Mesothelial cell of epicardium (in vitro differentiated cells): ENCODE measurements at regions not wholly inside any gene's neighbourhood (a gene's known extent, or its start where the extent isn't known, plus 50 kb on each side); places are given as distances from the start of the nearest gene placed in this dataset.

Experiments used
- DNase-seq, 2 experiments: peaks; one replicate each; pipeline ENCODE4 v3.0.0; 2021; ENCODE audit warnings: low spot score in 2 of 2; ENCODE audit not compliant: unreplicated experiment in 2 of 2
- H3K27ac Mint-ChIP-seq: 2 replicates; pipeline ENCODE4 v1.8.0; 2021; ENCODE audit warnings: mixed read lengths
- H3K27me3 Mint-ChIP-seq: 2 replicates; pipeline ENCODE4 v1.8.0; 2021; ENCODE audit warnings: low read depth, mixed read lengths
- H3K36me3 Mint-ChIP-seq: 2 replicates; pipeline ENCODE4 v1.8.0; 2021; ENCODE audit warnings: mixed read lengths
- H3K4me1 Mint-ChIP-seq: 2 replicates; pipeline ENCODE4 v1.8.0; 2021; ENCODE audit warnings: mixed read lengths
- H3K4me3 Mint-ChIP-seq: 2 replicates; pipeline ENCODE4 v1.8.0; 2021; ENCODE audit warnings: mild to moderate bottlenecking, moderate library complexity, mixed read lengths
- H3K9me3 Mint-ChIP-seq: 2 replicates; pipeline ENCODE4 v1.8.0; 2021; ENCODE audit warnings: mixed read lengths
- TF ChIP-seq, protein P1 (sequence below): fragments of 200-600 bp; sonication (generic); IDR thresholded peaks from one replicate; pipeline ENCODE4 v1.5.0; 2021; ENCODE audit warnings: antibody characterized with exemption; ENCODE audit not compliant: unreplicated experiment

DNA sequence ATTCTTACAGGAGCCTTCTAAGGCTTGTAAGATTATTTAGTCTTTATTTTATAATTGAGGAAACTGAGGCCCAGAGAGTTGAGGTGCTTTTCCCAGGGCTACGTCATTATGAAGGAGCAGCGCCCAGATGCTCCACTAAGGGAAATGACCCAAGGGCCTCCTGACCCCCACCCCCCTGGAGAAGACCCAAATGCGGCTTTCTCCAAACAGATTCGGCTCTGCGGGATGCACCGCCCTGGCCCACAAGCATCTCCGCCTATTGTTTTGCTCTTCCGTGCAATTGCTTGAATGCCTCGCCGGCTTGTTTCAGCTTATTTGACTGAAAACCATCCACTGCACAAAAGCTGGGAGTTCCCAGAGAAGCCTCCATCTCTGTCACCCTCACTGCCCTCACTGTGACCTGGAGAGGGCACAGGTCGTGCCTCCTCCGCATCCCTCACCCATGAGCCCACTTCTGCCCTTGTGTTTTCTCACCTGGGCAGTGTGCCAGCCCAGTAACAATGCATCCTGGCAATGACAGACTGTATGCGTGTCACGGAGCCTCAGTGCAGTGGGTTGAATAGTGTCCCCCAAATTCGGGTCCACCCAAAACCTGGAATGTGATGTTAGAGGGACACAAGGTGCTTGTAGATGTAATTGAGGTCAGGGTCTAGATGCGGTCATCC is 790.2 kb downstream of the TBC1D22A start:
- H3K27ac Mint-ChIP-seq: no peak overlapping the region
- no peaks in the 10 kb centered on the region for H3K27me3 Mint-ChIP-seq
- H3K9me3 Mint-ChIP-seq: peaks cover 65% of the 10 kb centered on the region
- H3K4me3 Mint-ChIP-seq: no peak overlapping the region
- TF ChIP-seq, protein P1, sequence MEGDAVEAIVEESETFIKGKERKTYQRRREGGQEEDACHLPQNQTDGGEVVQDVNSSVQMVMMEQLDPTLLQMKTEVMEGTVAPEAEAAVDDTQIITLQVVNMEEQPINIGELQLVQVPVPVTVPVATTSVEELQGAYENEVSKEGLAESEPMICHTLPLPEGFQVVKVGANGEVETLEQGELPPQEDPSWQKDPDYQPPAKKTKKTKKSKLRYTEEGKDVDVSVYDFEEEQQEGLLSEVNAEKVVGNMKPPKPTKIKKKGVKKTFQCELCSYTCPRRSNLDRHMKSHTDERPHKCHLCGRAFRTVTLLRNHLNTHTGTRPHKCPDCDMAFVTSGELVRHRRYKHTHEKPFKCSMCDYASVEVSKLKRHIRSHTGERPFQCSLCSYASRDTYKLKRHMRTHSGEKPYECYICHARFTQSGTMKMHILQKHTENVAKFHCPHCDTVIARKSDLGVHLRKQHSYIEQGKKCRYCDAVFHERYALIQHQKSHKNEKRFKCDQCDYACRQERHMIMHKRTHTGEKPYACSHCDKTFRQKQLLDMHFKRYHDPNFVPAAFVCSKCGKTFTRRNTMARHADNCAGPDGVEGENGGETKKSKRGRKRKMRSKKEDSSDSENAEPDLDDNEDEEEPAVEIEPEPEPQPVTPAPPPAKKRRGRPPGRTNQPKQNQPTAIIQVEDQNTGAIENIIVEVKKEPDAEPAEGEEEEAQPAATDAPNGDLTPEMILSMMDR: no peak
- no peaks in the 10 kb centered on the region for H3K4me1 Mint-ChIP-seq
- H3K36me3 Mint-ChIP-seq: peaks cover 3% of the 10 kb centered on the region
- DNase-seq: no peak

DNA sequence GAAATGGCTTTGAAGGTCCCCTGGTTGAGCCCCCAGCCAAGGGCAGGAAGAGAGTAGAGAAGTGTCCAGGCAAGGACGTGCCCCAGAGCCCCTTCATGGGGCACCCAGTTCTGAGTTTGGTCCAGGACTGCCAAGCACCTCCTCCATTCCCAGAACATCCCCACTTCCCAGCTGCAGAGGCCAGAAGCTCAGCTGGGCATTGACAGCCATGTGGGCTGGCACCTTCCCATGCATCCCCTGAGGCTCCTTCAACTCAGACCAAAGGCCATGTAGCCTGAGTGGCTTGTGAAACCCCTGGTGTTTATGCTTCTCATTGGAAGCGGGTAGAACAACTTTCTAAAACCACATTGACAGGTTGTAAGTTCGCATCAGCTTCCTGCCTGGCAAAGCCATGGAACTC is 789.6 kb downstream of the TBC1D22A start:
- peaks cover 3% of the 10 kb centered on the region for H3K36me3 Mint-ChIP-seq
- no peak for DNase-seq
- peaks cover 65% of the 10 kb centered on the region for H3K9me3 Mint-ChIP-seq
- H3K4me1 Mint-ChIP-seq: no peaks in the 10 kb centered on the region
- H3K27ac Mint-ChIP-seq: no peak overlapping the region
- TF ChIP-seq, protein P1: no peak
- no peak overlapping the region for H3K4me3 Mint-ChIP-seq
- H3K27me3 Mint-ChIP-seq: no peaks in the 10 kb centered on the region

DNA sequence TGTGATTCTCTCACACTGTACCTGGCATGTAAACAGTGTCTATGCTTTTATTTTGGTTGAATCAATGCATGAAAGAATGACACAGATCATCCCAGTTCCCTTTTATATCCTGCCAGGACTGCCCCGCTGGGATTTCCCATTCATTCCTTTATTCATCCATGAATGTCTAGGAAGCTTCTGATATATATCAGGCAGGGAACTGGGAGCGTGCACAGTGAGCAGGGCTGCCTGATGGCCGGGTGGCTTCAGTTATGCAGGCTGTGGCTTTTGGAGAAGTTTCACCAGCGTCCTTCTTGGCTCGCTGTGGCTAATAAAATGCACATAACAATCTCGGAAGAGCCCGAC is 789.0 kb downstream of the TBC1D22A start:
- H3K36me3 Mint-ChIP-seq: peaks cover 3% of the 10 kb centered on the region
- no peaks in the 10 kb centered on the region for H3K4me1 Mint-ChIP-seq
- peaks cover 62% of the 10 kb centered on the region for H3K9me3 Mint-ChIP-seq
- H3K4me3 Mint-ChIP-seq: no peak overlapping the region
- TF ChIP-seq, protein P1: no peak
- H3K27ac Mint-ChIP-seq: no peak overlapping the region
- H3K27me3 Mint-ChIP-seq: no peaks in the 10 kb centered on the region
- DNase-seq: no peak

DNA sequence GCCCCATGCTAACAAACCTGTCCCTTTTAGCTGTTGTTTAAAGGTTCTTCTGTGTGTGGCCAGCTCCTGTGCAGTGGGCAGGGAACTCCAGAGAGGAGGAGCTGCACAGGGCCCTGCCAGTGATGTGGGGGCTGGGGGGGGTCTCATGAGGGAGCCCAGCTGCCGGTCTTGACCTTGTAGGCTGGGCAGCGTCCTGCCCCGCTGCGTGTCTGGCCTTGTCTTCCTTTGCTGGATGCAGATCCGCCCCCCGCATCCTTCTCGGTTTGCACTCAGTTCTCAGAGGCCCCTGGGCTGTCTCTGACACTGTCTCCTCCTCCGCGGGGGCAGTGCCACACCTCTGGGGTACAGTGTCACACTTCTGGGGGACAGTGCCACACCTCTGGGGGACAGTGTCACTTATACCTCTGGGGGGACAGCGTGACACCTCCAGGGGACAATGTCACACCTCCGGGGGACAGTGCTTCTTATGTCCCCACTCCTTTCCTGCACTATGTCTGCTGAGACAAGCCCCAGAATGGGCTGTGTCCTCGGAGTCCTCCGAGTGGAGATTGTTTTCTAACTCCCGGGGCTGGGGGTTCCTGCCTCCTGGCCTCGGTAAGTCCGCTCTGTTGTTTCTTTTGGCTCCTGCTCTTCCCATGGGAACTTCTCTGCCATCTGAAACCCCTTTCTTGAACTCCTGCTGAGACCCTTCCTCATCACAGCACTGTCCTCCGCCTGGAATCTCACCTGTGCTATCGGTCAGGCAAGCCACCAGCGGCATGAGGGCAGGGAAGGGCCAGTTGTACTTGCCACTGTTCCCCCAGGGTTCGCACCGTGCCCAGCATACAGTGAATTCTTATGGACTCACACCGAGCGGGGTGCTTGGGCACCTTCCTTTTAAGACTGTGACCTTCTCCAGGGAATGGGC is 788.3 kb downstream of the TBC1D22A start:
- no peak overlapping the region for H3K27ac Mint-ChIP-seq
- no peak overlapping the region for H3K4me3 Mint-ChIP-seq
- H3K9me3 Mint-ChIP-seq: peaks cover 62% of the 10 kb centered on the region
- peaks cover 6% of the 10 kb centered on the region for H3K36me3 Mint-ChIP-seq
- no peak for DNase-seq
- no peaks in the 10 kb centered on the region for H3K27me3 Mint-ChIP-seq
- TF ChIP-seq, protein P1: no peak
- no peaks in the 10 kb centered on the region for H3K4me1 Mint-ChIP-seq

DNA sequence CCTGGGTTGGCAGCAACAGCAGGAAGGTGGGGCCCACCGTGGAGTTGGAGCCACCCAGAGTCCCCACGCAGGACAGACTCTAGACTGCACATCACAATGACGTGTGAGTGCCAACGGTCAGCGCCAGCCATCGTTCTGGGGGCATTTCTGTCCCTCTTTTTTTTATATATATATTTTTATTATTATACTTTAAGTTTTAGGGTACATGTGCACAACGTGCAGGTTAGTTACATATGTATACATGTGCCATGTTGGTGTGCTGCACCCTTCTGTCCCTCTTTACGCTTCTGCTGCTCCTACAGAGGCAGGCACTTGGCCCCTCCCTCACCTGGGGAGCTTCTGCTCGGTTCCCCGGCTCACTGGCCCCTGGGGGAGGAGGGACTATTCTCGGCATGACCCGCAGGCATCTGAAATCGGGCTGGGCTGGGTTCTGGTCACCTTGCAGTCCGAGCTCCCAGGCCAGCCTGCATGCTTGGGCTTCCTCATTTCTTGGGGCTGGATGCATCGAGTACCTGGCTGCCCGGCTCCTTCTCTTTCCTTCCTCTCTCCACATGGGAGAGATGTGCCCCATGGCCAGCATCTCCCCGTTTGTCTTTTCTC is 787.4 kb downstream of the TBC1D22A start:
- DNase-seq: no peak
- H3K27ac Mint-ChIP-seq: no peak overlapping the region
- H3K27me3 Mint-ChIP-seq: no peaks in the 10 kb centered on the region
- H3K36me3 Mint-ChIP-seq: peaks cover 6% of the 10 kb centered on the region
- H3K4me3 Mint-ChIP-seq: no peak overlapping the region
- TF ChIP-seq, protein P1: no peak
- H3K4me1 Mint-ChIP-seq: no peaks in the 10 kb centered on the region
- H3K9me3 Mint-ChIP-seq: peaks cover 56% of the 10 kb centered on the region
